PC-3 (cell line): ENCODE measurements at regions not wholly inside any gene's neighbourhood (a gene's known extent, or its start where the extent isn't known, plus 50 kb on each side); places are given as distances from the start of the nearest gene placed in this dataset.

Source experiments
- ATAC-seq: fragments of 200-7000 bp; cut with Tn5 transposase; 2 replicates; pipeline ENCODE4 v1.9.1; 2020; ENCODE audit warnings: mild to moderate bottlenecking, moderate library complexity
- BruUV-seq: library from RNA; stranded (reverse); fragments of 400-500 nt; replicated peaks from 2 replicates; lab custom pipeline; 2021; lab: Mats Ljungman, UMichigan
- CTCF ChIA-PET: fragments of 300-600 bp; sonication (Branson Sonifier 250); formaldehyde crosslinking; loops from one replicate; lab custom pipeline; 2022; ENCODE audit warnings: antibody characterized with exemption; lab: Charles Lee
- POLR2A ChIA-PET: fragments of 300-600 bp; sonication (Branson Sonifier 250); formaldehyde crosslinking; loops from one replicate; lab custom pipeline; 2022; ENCODE audit warnings: antibody characterized with exemption; ENCODE audit not compliant: unreplicated experiment; lab: Charles Lee
- DNase-seq: peaks from one replicate; pipeline ENCODE4 v3.0.0-alpha.2; 2015
- H2AFZ ChIP-seq: fragments of 300-600 bp; sonication (generic); 2 replicates; pipeline ENCODE4 v1.6.0; 2016; ENCODE audit warnings: antibody characterized with exemption, low read length
- H3F3A ChIP-seq: fragments of 300-600 bp; sonication (generic); one replicate; pipeline ENCODE4 v1.6.0; 2017; ENCODE audit warnings: antibody characterized with exemption, low read length, control low read depth, mild to moderate bottlenecking; ENCODE audit not compliant: unreplicated experiment
- H3K27ac ChIP-seq: fragments of 300-600 bp; sonication (generic); 2 replicates; pipeline ENCODE4 v1.5.1; 2016; ENCODE audit warnings: mild to moderate bottlenecking, low read length
- H3K27me3 ChIP-seq: fragments of 300-600 bp; sonication (generic); 2 replicates; pipeline ENCODE4 v1.6.1; 2016; ENCODE audit warnings: low read length, mixed read lengths
- H3K36me3 ChIP-seq: fragments of 300-600 bp; sonication (generic); 2 replicates; pipeline ENCODE4 v1.6.1; 2016; ENCODE audit warnings: low read depth, mixed run types, low read length, mixed read lengths
- H3K4me1 ChIP-seq: fragments of 300-600 bp; sonication (generic); 2 replicates; pipeline ENCODE4 v1.5.1; 2016; ENCODE audit warnings: low read length; ENCODE audit not compliant: insufficient read depth
- H3K4me2 ChIP-seq: fragments of 300-600 bp; sonication (generic); 2 replicates; pipeline ENCODE4 v1.6.0; 2016; ENCODE audit warnings: low read length
- H3K4me3 ChIP-seq: fragments of 300-600 bp; sonication (generic); 2 replicates; pipeline ENCODE4 v1.5.1; 2016; ENCODE audit warnings: mild to moderate bottlenecking, low read length, mixed read lengths
- H3K79me2 ChIP-seq: fragments of 300-600 bp; sonication (generic); 2 replicates; pipeline ENCODE4 v1.6.1; 2017; ENCODE audit warnings: low read length, mixed read lengths
- H3K9ac ChIP-seq: fragments of 300-600 bp; sonication (generic); 2 replicates; pipeline ENCODE4 v1.6.0; 2016; ENCODE audit warnings: mild to moderate bottlenecking, low read length
- H3K9me2 ChIP-seq: fragments of 300-600 bp; sonication (generic); replicated peaks from 2 replicates; pipeline ENCODE4 v1.6.1; 2016; ENCODE audit warnings: mixed run types, low read length, mixed read lengths
- H3K9me3 ChIP-seq: fragments of 300-600 bp; sonication (generic); 2 replicates; pipeline ENCODE4 v1.6.1; 2016; ENCODE audit warnings: low read length, mixed read lengths
- H4K20me1 ChIP-seq: fragments of 300-600 bp; sonication (generic); 2 replicates; pipeline ENCODE4 v1.6.1; 2016; ENCODE audit warnings: low read length, mixed read lengths
- EZH2 ChIP-seq: fragments of 300-600 bp; sonication (generic); IDR thresholded peaks from one replicate; pipeline ENCODE4 v1.6.1; 2017; ENCODE audit warnings: antibody characterized with exemption, mild to moderate bottlenecking, low read length; ENCODE audit not compliant: unreplicated experiment
- EZH2phosphoT487 ChIP-seq: fragments of 300-600 bp; sonication (generic); IDR thresholded peaks from 2 replicates; pipeline ENCODE4 v1.6.1; 2018; ENCODE audit warnings: mild to moderate bottlenecking, antibody characterized with exemption, low read length, borderline replicate concordance
- intact Hi-C: fragments of 100-400 bp; cut with micrococcal nuclease; formaldehyde crosslinking; loops from 2 replicates; pipeline ENCODE4 v1.9.0; 2023
- TF ChIP-seq, protein P1 (sequence below): fragments of 300-600 bp; sonication (generic); conservative IDR thresholded peaks from 2 replicates; pipeline ENCODE4 v1.5.1; 2017; ENCODE audit warnings: antibody characterized with exemption, low read depth, mild to moderate bottlenecking, low read length

DNA sequence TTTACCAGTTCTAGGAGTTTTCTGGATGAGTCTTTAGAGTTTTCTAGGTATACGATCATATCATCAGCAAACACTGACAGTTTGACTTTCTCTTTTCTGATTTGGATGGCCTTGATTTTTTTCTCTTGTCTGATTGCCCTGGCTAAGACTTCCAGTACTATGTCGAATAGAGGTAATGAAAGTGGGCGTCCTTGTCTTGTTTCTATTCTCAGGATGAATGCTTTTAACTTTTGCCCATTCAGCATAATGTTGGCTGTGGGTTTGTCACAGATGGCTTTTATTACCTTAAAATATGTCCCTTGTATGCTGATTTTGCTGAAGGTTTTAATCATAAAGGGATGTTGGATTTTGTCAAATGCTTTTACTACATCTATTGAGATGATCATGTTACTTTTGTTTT lies 223.2 kb upstream of the COBL start:
- intact Hi-C loops = no loop called here
- DNase-seq (no peak), ATAC-seq (no peak)
- Histone ChIP-seq H3K79me2 (no peaks in the 10 kb centered on the region), H3K4me3 (no peak overlapping the region), H3K9me3 (no peaks in the 10 kb centered on the region; the same call in 1 of the 2 replicates), H3K27ac (no peak overlapping the region), H3F3A (no peaks in the 10 kb centered on the region), H3K4me2 (no peak overlapping the region), H3K36me3 (no peaks in the 10 kb centered on the region), H2AFZ (no peak overlapping the region), H3K9me2 (no peaks in the 10 kb centered on the region), H4K20me1 (no peaks in the 10 kb centered on the region), H3K4me1 (no peaks in the 10 kb centered on the region), H3K9ac (no peak overlapping the region), H3K27me3 (no peaks in the 10 kb centered on the region)
- CTCF ChIA-PET = no interaction called here
- TF ChIP-seq, protein P1, sequence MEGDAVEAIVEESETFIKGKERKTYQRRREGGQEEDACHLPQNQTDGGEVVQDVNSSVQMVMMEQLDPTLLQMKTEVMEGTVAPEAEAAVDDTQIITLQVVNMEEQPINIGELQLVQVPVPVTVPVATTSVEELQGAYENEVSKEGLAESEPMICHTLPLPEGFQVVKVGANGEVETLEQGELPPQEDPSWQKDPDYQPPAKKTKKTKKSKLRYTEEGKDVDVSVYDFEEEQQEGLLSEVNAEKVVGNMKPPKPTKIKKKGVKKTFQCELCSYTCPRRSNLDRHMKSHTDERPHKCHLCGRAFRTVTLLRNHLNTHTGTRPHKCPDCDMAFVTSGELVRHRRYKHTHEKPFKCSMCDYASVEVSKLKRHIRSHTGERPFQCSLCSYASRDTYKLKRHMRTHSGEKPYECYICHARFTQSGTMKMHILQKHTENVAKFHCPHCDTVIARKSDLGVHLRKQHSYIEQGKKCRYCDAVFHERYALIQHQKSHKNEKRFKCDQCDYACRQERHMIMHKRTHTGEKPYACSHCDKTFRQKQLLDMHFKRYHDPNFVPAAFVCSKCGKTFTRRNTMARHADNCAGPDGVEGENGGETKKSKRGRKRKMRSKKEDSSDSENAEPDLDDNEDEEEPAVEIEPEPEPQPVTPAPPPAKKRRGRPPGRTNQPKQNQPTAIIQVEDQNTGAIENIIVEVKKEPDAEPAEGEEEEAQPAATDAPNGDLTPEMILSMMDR = no peak
- TF ChIP-seq EZH2phosphoT487 = no peak
- POLR2A ChIA-PET = no interaction called here
- no TSS peak for BruUV-seq

DNA sequence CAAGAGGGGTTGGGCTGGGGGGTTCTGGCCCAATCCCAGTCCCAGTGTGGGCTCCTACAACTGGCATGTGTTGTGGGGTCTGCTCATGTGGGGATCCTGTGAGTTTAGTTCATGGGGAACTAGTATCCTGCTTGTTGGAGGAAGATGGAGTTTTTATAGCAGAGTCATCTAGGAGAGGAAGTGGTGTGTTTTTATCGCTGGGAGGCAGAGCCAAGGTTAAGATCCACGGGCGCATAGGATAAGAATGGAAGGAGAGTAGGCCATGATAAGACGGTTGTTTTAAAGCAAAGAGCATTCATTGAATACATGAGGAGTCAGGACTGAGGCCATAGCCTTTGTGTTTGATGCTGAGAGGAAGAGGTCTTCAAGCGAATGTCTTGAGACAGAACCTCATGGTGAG lies 211.6 kb upstream of the COBL start:
- H3K9me3 ChIP-seq = no peaks in the 10 kb centered on the region
- no peaks in the 10 kb centered on the region for H3K79me2 ChIP-seq
- no peak for TF ChIP-seq EZH2phosphoT487
- TF ChIP-seq, protein P1 = no peak
- TF ChIP-seq EZH2 = no peak
- CTCF ChIA-PET = no interaction called here
- DNase-seq (no peak), ATAC-seq (no peak)
- H3K4me2 ChIP-seq = no peak overlapping the region
- no TSS peak for BruUV-seq
- POLR2A ChIA-PET = no interaction called here
- H3K4me3 ChIP-seq = no peak overlapping the region
- H3K27ac ChIP-seq = no peak overlapping the region
- no peaks in the 10 kb centered on the region for H3K4me1 ChIP-seq
- H2AFZ ChIP-seq = no peak overlapping the region
- no peaks in the 10 kb centered on the region for H3F3A ChIP-seq
- no peaks in the 10 kb centered on the region for H4K20me1 ChIP-seq
- H3K36me3 ChIP-seq = no peaks in the 10 kb centered on the region
- H3K9me2 ChIP-seq = no peaks in the 10 kb centered on the region
- no peak overlapping the region for H3K9ac ChIP-seq
- H3K27me3 ChIP-seq = no peaks in the 10 kb centered on the region
- intact Hi-C loops = no loop called here

DNA sequence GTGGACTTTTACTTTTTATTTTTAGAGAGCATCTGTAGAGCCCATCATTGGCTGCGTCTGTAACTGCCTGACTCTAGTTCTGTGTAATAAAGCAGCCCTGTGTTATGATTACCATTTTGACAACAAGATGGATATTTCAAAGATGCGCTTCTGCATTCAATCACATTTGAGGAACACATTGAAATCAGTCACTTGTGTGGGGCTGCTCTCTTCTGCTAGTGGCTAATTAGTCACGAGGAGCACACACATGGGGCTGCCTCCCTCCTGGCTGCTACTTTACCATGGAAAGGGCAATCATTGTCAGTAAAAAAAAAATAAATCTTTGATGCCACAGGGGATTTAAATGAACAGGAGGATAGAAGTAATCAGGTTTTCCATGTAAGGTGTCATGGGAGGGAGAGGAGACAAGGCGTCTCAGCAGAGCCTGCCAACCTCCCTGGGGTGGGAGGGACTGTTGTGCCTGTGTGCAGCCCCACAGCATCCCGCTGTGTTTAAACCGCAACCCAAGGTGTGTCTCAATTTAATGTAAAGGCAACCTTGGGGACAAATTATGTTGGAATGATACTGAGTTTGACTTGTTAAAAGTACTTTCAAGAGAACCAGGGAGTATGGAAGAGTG lies 205.2 kb upstream of the COBL start:
- Histone ChIP-seq H3K4me1 (no peaks in the 10 kb centered on the region), H3F3A (no peaks in the 10 kb centered on the region), H3K27me3 (peaks cover 18% of the 10 kb centered on the region; the same call in 1 of the 2 replicates), H3K9me3 (no peaks in the 10 kb centered on the region), H4K20me1 (no peaks in the 10 kb centered on the region), H2AFZ (no peak overlapping the region), H3K36me3 (no peaks in the 10 kb centered on the region), H3K9ac (no peak overlapping the region), H3K4me3 (no peak overlapping the region), H3K4me2 (no peak overlapping the region), H3K9me2 (no peaks in the 10 kb centered on the region), H3K79me2 (no peaks in the 10 kb centered on the region), H3K27ac (no peak overlapping the region)
- intact Hi-C loops = no loop called here
- DNase-seq (no peak), ATAC-seq (no peak)
- POLR2A ChIA-PET = no interaction called here
- no TSS peak for BruUV-seq
- TF ChIP-seq, protein P1 = no peak
- no peak for TF ChIP-seq EZH2phosphoT487
- no peak for TF ChIP-seq EZH2
- CTCF ChIA-PET = no interaction called here
